ENCODE measurements at regions not wholly inside any gene's neighbourhood (a gene's known extent, or its start where the extent isn't known, plus 50 kb on each side); places are given as distances from the start of the nearest gene placed in this dataset.

DNA sequence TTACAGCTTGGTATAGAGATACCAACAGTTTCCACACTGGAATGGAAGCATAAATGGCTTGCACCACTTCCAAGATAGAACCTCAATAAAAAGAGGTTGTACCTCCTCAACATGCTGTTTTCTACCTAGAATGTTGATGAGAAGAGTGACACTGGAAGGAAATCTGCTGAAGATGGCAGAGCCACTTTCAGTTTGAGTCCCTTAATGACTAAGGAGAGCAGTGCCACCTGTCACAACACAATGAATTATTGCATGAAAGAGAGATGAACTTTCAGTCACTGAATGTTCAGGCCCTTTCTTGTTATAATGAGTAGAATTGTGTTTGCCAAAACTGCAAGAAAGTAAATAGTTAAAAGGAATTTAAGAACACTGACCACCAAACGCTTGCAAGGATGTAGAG, 958.5 kb downstream of the DTWD2 start:
- TF ChIP-seq POLR2A (IDR thresholded peaks at IDR 0.05) (no peak), POLR2AphosphoS5 (IDR thresholded peaks at IDR 0.05) (no peak)
- TF ChIP-seq, protein P1, sequence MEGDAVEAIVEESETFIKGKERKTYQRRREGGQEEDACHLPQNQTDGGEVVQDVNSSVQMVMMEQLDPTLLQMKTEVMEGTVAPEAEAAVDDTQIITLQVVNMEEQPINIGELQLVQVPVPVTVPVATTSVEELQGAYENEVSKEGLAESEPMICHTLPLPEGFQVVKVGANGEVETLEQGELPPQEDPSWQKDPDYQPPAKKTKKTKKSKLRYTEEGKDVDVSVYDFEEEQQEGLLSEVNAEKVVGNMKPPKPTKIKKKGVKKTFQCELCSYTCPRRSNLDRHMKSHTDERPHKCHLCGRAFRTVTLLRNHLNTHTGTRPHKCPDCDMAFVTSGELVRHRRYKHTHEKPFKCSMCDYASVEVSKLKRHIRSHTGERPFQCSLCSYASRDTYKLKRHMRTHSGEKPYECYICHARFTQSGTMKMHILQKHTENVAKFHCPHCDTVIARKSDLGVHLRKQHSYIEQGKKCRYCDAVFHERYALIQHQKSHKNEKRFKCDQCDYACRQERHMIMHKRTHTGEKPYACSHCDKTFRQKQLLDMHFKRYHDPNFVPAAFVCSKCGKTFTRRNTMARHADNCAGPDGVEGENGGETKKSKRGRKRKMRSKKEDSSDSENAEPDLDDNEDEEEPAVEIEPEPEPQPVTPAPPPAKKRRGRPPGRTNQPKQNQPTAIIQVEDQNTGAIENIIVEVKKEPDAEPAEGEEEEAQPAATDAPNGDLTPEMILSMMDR (IDR thresholded peaks at IDR 0.05 in 8 of 11, conservative IDR thresholded peaks at IDR 0.05 in 3 of 11), result no peak

All from spleen (tissue), 7 donors.